ENCODE measurements at regions not wholly inside any gene's neighbourhood (a gene's known extent, or its start where the extent isn't known, plus 50 kb on each side); places are given as distances from the start of the nearest gene placed in this dataset.

- Histone ChIP-seq H3K27ac (replicated peaks) (no peak overlapping the region), H3K36me3 (no peaks in the 10 kb centered on the region), H3K4me1 (no peaks in the 10 kb centered on the region), H3K27me3 (ENCODE audit: low read depth) (no peaks in the 10 kb centered on the region), H3K9me3 (replicated peaks) (no peaks in the 10 kb centered on the region), H3K4me3 (no peak overlapping the region)
- intact Hi-C loops (cut with micrococcal nuclease): no loop called here
- no peak for TF ChIP-seq CTCF (IDR thresholded peaks at IDR 0.05; ENCODE audit: borderline replicate concordance)
- no peak for DNase-seq
Measured at GRCh38 chr10:55367555-55367954, 566.5 kb upstream of the PCDH15 start.

GRCh38 chr10:55358539-55358938, 557.5 kb upstream of the PCDH15 start:
- Histone ChIP-seq H3K4me1 (no peaks in the 10 kb centered on the region), H3K4me3 (no peak overlapping the region), H3K27ac (replicated peaks) (no peak overlapping the region), H3K36me3 (no peaks in the 10 kb centered on the region), H3K27me3 (ENCODE audit: low read depth) (no peaks in the 10 kb centered on the region), H3K9me3 (replicated peaks) (no peaks in the 10 kb centered on the region)
- no peak for TF ChIP-seq CTCF (IDR thresholded peaks at IDR 0.05; ENCODE audit: borderline replicate concordance)
- no peak for DNase-seq
- intact Hi-C loops (cut with micrococcal nuclease): no loop called here

- H3K4me1 ChIP-seq: no peaks in the 10 kb centered on the region
- H3K9me3 ChIP-seq (replicated peaks): no peaks in the 10 kb centered on the region
- no peak overlapping the region for H3K27ac ChIP-seq (replicated peaks)
- intact Hi-C loops (cut with micrococcal nuclease): no loop called here
- H3K36me3 ChIP-seq: no peaks in the 10 kb centered on the region
- no peak for DNase-seq
- no peak for TF ChIP-seq CTCF (IDR thresholded peaks at IDR 0.05; ENCODE audit: borderline replicate concordance)
- no peak overlapping the region for H3K4me3 ChIP-seq
- H3K27me3 ChIP-seq (ENCODE audit: low read depth): no peaks in the 10 kb centered on the region
Measured at GRCh38 chr10:55353414-55353813, 552.4 kb upstream of the PCDH15 start.

- no peaks in the 10 kb centered on the region for H3K36me3 ChIP-seq
- H3K4me1 ChIP-seq: no peaks in the 10 kb centered on the region
- no peak overlapping the region for H3K4me3 ChIP-seq
- intact Hi-C loops (cut with micrococcal nuclease): no loop called here
- no peak for DNase-seq
- H3K27ac ChIP-seq (replicated peaks): no peak overlapping the region
- no peaks in the 10 kb centered on the region for H3K9me3 ChIP-seq (replicated peaks)
- H3K27me3 ChIP-seq (ENCODE audit: low read depth): no peaks in the 10 kb centered on the region
- no peak for TF ChIP-seq CTCF (IDR thresholded peaks at IDR 0.05; ENCODE audit: borderline replicate concordance)
Measured at GRCh38 chr10:55351431-55351830, 550.4 kb upstream of the PCDH15 start.

- no peaks in the 10 kb centered on the region for H3K4me1 ChIP-seq
- no peaks in the 10 kb centered on the region for H3K9me3 ChIP-seq (replicated peaks)
- no peak overlapping the region for H3K27ac ChIP-seq (replicated peaks)
- H3K27me3 ChIP-seq (ENCODE audit: low read depth): no peaks in the 10 kb centered on the region
- no peak overlapping the region for H3K4me3 ChIP-seq
- H3K36me3 ChIP-seq: no peaks in the 10 kb centered on the region
- TF ChIP-seq CTCF (IDR thresholded peaks at IDR 0.05; ENCODE audit: borderline replicate concordance): no peak
- DNase-seq: no peak
- intact Hi-C loops (cut with micrococcal nuclease): no loop called here
Measured at GRCh38 chr10:55348534-55348933, 547.5 kb upstream of the PCDH15 start.

- H3K27me3 ChIP-seq (ENCODE audit: low read depth): no peaks in the 10 kb centered on the region
Measured at GRCh38 chr10:55330486-55330885, 529.5 kb upstream of the PCDH15 start.

More at GRCh38 chr10:55330486-55330885, 529.5 kb upstream of the PCDH15 start:
- TF ChIP-seq CTCF (IDR thresholded peaks at IDR 0.05; ENCODE audit: borderline replicate concordance): no peak
- Histone ChIP-seq H3K9me3 (replicated peaks) (no peaks in the 10 kb centered on the region), H3K36me3 (no peaks in the 10 kb centered on the region), H3K27ac (replicated peaks) (no peak overlapping the region), H3K4me1 (no peaks in the 10 kb centered on the region), H3K4me3 (no peak overlapping the region)
- intact Hi-C loops (cut with micrococcal nuclease): no loop called here
- no peak for DNase-seq
